Calu3 (cell line): ENCODE measurements at regions not wholly inside any gene's neighbourhood (a gene's known extent, or its start where the extent isn't known, plus 50 kb on each side); places are given as distances from the start of the nearest gene placed in this dataset.

Source experiments
- BruUV-seq: library from RNA; stranded (reverse); fragments of 400-500 nt; replicated peaks from 2 replicates; lab custom pipeline; 2021; lab: Mats Ljungman, UMichigan
- CTCF ChIA-PET: fragments of 300-600 bp; sonication (Branson Sonifier 250); formaldehyde crosslinking; loops from one replicate; lab custom pipeline; 2022; ENCODE audit warnings: antibody characterized with exemption; lab: Charles Lee
- DNase-seq: peaks from one replicate; pipeline ENCODE4 v3.0.0; 2022
- H3K27ac Mint-ChIP-seq: one replicate; pipeline ENCODE4 v1.8.0; 2022; ENCODE audit warnings: mixed read lengths; ENCODE audit not compliant: unreplicated experiment
- H3K27me3 Mint-ChIP-seq: one replicate; pipeline ENCODE4 v1.8.0; 2022; ENCODE audit warnings: mixed read lengths; ENCODE audit not compliant: unreplicated experiment
- H3K36me3 Mint-ChIP-seq: one replicate; pipeline ENCODE4 v1.8.0; 2022; ENCODE audit warnings: mild to moderate bottlenecking, moderate library complexity, mixed read lengths; ENCODE audit not compliant: insufficient read depth, unreplicated experiment
- H3K4me1 Mint-ChIP-seq: one replicate; pipeline ENCODE4 v1.8.0; 2022; ENCODE audit warnings: mild to moderate bottlenecking, low read depth, mixed read lengths; ENCODE audit not compliant: unreplicated experiment
- H3K4me3 Mint-ChIP-seq: one replicate; pipeline ENCODE4 v1.8.0; 2022; ENCODE audit warnings: mild to moderate bottlenecking, low read depth, moderate library complexity, mixed read lengths; ENCODE audit not compliant: unreplicated experiment
- H3K9me3 Mint-ChIP-seq: one replicate; pipeline ENCODE4 v1.8.0; 2022; ENCODE audit warnings: low read depth, mixed read lengths; ENCODE audit not compliant: unreplicated experiment
- intact Hi-C: fragments of 100-400 bp; cut with micrococcal nuclease; formaldehyde crosslinking; loops from one replicate; pipeline ENCODE4 v1.10.0; 2022; ENCODE audit not compliant: unreplicated experiment
- TF ChIP-seq, protein P1 (sequence below): fragments of 200-600 bp; IDR thresholded peaks from one replicate; pipeline ENCODE4 v1.8.0; 2022; ENCODE audit warnings: antibody characterized with exemption; ENCODE audit not compliant: unreplicated experiment

DNA sequence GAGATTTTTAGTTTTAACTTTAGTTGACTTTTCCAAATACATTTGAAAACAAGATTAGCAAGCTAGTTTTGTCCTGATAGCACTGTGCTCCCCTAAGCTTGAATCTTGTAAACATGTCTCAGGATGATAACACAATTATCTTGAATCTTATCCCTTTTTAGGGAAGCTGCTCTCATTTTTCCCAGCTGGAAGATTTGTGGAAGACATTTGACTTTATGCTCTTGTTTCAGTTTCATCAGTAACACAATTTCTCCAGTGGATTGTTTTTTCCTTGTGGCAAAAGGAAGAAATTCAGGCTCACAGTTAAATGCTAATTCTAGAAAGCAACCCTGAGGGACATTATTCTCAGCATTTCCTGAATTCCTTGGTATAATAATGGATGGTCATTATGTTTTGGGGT is 88.8 kb downstream of the CDC7 start:
- Mint-ChIP-seq H3K4me3 (no peak overlapping the region), H3K27ac (no peak overlapping the region), H3K9me3 (no peaks in the 10 kb centered on the region), H3K36me3 (no peaks in the 10 kb centered on the region), H3K27me3 (no peaks in the 10 kb centered on the region), H3K4me1 (no peaks in the 10 kb centered on the region)
- BruUV-seq: no TSS peak
- DNase-seq: no peak
- intact Hi-C loops: no loop called here
- CTCF ChIA-PET: interaction anchor here (0.5 to 0.6 kb wide), 2 partner anchors 11 to 294 kb away, joined by 3 to 4 read pairs; no protein-coding TSS in a partner anchor
- TF ChIP-seq, protein P1, sequence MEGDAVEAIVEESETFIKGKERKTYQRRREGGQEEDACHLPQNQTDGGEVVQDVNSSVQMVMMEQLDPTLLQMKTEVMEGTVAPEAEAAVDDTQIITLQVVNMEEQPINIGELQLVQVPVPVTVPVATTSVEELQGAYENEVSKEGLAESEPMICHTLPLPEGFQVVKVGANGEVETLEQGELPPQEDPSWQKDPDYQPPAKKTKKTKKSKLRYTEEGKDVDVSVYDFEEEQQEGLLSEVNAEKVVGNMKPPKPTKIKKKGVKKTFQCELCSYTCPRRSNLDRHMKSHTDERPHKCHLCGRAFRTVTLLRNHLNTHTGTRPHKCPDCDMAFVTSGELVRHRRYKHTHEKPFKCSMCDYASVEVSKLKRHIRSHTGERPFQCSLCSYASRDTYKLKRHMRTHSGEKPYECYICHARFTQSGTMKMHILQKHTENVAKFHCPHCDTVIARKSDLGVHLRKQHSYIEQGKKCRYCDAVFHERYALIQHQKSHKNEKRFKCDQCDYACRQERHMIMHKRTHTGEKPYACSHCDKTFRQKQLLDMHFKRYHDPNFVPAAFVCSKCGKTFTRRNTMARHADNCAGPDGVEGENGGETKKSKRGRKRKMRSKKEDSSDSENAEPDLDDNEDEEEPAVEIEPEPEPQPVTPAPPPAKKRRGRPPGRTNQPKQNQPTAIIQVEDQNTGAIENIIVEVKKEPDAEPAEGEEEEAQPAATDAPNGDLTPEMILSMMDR: no peak

DNA sequence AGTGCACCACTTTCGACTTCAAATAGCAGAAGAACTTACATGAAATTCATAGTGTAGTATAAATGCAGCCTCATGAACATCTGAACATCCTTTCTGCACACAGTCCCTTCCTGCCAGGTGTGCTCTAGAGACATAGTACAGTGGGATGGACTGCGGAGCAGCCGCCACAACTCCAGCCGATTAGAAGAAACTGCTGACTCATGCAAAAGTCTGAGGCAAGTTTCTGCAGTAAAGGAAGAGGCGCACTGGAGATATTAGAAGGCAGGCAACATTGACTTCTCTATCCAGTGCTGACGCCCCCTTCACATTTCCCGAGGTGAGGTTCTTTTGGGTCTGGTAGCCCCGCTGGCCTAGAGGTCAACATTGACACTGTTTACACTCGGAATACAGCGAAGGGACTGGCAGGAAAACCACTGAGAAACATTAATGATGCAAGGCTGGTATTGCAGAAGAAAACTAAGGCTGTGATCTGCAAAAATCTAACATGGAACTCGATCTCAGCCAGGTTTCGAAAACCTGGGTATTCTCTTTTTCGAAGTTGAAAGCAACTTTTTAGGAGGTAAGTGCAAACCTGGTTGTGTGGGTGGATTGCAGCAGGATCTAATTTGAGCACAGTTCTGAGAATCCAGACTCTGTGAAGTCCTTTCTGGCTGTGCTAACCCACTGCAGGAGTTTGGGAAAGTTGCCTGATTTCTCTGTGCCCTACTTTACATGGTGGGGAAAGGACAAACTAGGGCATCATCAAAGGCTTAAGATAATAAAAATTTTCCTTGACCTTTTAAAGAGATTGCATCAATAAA is 90.7 kb downstream of the CDC7 start:
- no TSS peak for BruUV-seq
- CTCF ChIA-PET: no interaction called here
- Mint-ChIP-seq H3K27me3 (no peaks in the 10 kb centered on the region), H3K36me3 (no peaks in the 10 kb centered on the region), H3K4me1 (no peaks in the 10 kb centered on the region), H3K27ac (no peak overlapping the region), H3K9me3 (no peaks in the 10 kb centered on the region), H3K4me3 (no peak overlapping the region)
- intact Hi-C loops: no loop called here
- TF ChIP-seq, protein P1: no peak
- DNase-seq: no peak

DNA sequence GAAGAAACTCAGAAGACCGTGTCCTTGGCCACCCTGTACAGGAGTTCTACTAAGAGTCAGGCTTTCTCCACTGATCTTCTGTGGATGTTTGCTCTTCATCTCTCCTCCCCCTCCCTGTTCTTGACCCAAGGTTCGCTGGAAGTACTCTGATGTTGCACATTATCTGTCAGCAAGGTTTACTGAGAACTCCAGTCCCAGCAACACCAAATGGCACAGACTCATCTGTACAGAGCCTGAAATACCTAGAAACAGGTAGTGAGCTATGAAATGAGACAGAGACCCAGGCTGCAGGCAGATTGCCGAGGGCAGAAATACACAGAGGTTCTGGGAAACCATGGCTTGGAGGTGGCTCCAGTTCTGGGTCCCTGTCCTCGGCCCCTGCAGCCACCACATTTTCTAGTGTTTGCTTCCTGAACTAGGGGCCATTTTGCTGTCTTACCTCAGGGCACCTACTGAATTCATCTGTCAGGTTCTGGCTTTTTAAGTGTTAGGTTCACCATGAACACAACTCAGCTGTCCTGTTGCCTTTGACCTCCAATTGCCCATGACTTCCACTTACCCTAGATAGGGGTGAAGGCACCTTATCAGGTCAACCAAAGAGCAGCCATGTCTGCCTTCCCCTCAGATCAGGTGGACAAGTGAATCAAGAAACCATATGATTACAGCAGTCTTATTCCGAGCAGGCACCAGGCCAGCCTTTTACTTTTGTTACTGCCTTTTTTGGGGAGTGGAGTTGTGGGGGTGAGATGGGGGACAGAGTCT is 92.2 kb downstream of the CDC7 start:
- intact Hi-C loops: no loop called here
- no peak overlapping the region for H3K27ac Mint-ChIP-seq
- no peak for DNase-seq
- TF ChIP-seq, protein P1: no peak
- no peaks in the 10 kb centered on the region for H3K4me1 Mint-ChIP-seq
- H3K27me3 Mint-ChIP-seq: no peaks in the 10 kb centered on the region
- no peaks in the 10 kb centered on the region for H3K9me3 Mint-ChIP-seq
- BruUV-seq: no TSS peak
- CTCF ChIA-PET: no interaction called here
- no peaks in the 10 kb centered on the region for H3K36me3 Mint-ChIP-seq
- no peak overlapping the region for H3K4me3 Mint-ChIP-seq

DNA sequence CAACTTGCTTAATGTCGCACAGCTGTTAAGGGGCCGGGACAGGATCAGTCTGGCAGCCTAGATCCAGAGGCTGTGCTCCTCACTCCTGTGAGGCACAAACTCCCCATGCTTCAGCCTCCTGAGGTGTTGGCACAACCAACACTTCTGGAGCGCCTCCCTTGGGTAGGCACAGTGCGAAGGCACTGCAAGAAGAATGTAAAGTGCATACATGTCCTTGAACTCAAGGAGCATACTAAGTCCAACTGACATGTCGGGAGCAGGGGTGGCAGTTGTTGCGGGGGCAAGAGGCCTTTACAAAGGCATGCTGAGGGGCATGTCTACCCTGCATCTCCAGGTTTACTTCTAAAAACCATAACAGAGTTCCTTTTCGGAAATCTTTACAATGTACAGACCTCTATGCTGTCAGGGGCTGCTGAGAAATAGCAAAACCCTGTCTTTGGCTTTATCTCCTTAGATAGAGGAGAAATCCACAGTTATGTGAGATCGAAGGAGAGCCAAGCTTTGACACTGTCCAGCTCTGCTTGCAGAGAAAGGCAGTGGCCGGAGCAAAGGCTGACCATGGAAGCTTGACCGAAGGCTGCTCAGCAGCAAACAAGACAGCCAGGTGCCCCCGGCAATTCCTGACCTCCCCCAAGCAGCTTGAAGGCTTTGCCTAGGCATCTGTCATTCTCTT is 93.9 kb downstream of the CDC7 start:
- H3K9me3 Mint-ChIP-seq: no peaks in the 10 kb centered on the region
- H3K36me3 Mint-ChIP-seq: no peaks in the 10 kb centered on the region
- CTCF ChIA-PET: interaction anchor here (0.6 kb wide), 1 partner anchor 223 kb away, joined by 3 read pairs; no protein-coding TSS in a partner anchor
- no peaks in the 10 kb centered on the region for H3K27me3 Mint-ChIP-seq
- BruUV-seq: no TSS peak
- no peak for DNase-seq
- H3K27ac Mint-ChIP-seq: no peak overlapping the region
- intact Hi-C loops: no loop called here
- H3K4me1 Mint-ChIP-seq: no peaks in the 10 kb centered on the region
- TF ChIP-seq, protein P1: no peak
- H3K4me3 Mint-ChIP-seq: no peak overlapping the region
